Lower leg skin (tissue), 3 donors: ENCODE measurements at regions not wholly inside any gene's neighbourhood (a gene's known extent, or its start where the extent isn't known, plus 50 kb on each side); places are given as distances from the start of the nearest gene placed in this dataset.

ENCODE experiments used
- CTCF ChIP-seq, 3 donors: fragments of 450-650 bp; IDR thresholded peaks; one replicate each; pipeline ENCODE4 v1.5.1; 2016; ENCODE audit warnings: antibody characterized with exemption in 3 of 3, mild to moderate bottlenecking in 3 of 3, moderate library complexity in 2 of 3
- POLR2A ChIP-seq, 2 donors: fragments of 450-650 bp; IDR thresholded peaks; one replicate each; pipeline ENCODE4 v1.6.1; 2016 to 2017; ENCODE audit warnings: antibody characterized with exemption in 2 of 2, mild to moderate bottlenecking in 1 of 2, moderate library complexity in 1 of 2

GRCh38 chr12:97300431-97300830 is 162.2 kb upstream of the RMST start:
- no peak for TF ChIP-seq CTCF (IDR thresholded peaks at IDR 0.05)
- TF ChIP-seq POLR2A (IDR thresholded peaks at IDR 0.05) = no peak
